IMR-90 (cell line): ENCODE measurements at regions not wholly inside any gene's neighbourhood (a gene's known extent, or its start where the extent isn't known, plus 50 kb on each side); places are given as distances from the start of the nearest gene placed in this dataset.

Experiments used
- ATAC-seq: fragments of 200-7000 bp; cut with Tn5 transposase; 2 replicates; pipeline ENCODE4 v1.9.1; 2020; ENCODE audit warnings: low read depth, mild to moderate bottlenecking, moderate library complexity
- BruUV-seq: library from RNA; stranded (reverse); fragments of 400-500 nt; replicated peaks from 2 replicates; lab custom pipeline; 2021; lab: Mats Ljungman, UMichigan
- CTCF ChIA-PET: fragments of 300-600 bp; formaldehyde crosslinking; extraction: SDS; loops from one replicate; lab custom pipeline; 2021; ENCODE audit warnings: antibody characterized with exemption; lab: Yijun Ruan, JAX
- POLR2A ChIA-PET: fragments of 300-600 bp; sonication (Branson Sonifier 250); formaldehyde crosslinking; loops from one replicate; lab custom pipeline; 2022; ENCODE audit warnings: antibody characterized with exemption; ENCODE audit not compliant: unreplicated experiment; lab: Charles Lee
- DNase-seq: peaks from one replicate; pipeline ENCODE4 v3.0.0; 2013
- H2AFZ ChIP-seq: replicated peaks from 2 replicates; pipeline ENCODE3; 2013; ENCODE audit warnings: low read length, mild to moderate bottlenecking; ENCODE audit not compliant: poor library complexity
- H2AK5ac ChIP-seq: 2 replicates; pipeline ENCODE4 v1.6.1; 2013; ENCODE audit warnings: low read depth, low read length, inconsistent platforms
- H2AK9ac ChIP-seq: replicated peaks from 2 replicates; pipeline ENCODE3; 2013; ENCODE audit warnings: mild to moderate bottlenecking, low read depth, low read length, moderate library complexity; ENCODE audit not compliant: poor library complexity
- H2BK120ac ChIP-seq: 2 replicates; pipeline ENCODE4 v1.6.1; 2013; ENCODE audit warnings: low read depth, low read length, inconsistent platforms
- H2BK15ac ChIP-seq: 3 replicates; pipeline ENCODE4 v1.6.1; 2013; ENCODE audit warnings: low read depth, low read length, inconsistent platforms
- H2BK20ac ChIP-seq: 2 replicates; pipeline ENCODE4 v1.6.1; 2013; ENCODE audit warnings: low read depth, mild to moderate bottlenecking, inconsistent platforms, low read length, moderate library complexity
- H2BK5ac ChIP-seq: 2 replicates; pipeline ENCODE4 v1.6.1; 2013; ENCODE audit warnings: mild to moderate bottlenecking, low read depth, low read length, inconsistent platforms; ENCODE audit not compliant: poor library complexity, severe bottlenecking
- H3K14ac ChIP-seq: replicated peaks from 2 replicates; pipeline ENCODE4 v1.6.1; 2013; ENCODE audit warnings: low read depth, low read length, inconsistent platforms
- H3K18ac ChIP-seq: 2 replicates; pipeline ENCODE4 v1.6.1; 2013; ENCODE audit warnings: low read depth, low read length, control low read depth
- H3K23ac ChIP-seq: 2 replicates; pipeline ENCODE4 v1.6.1; 2013; ENCODE audit warnings: low read depth, low read length, inconsistent platforms
- H3K27ac ChIP-seq: 2 replicates; pipeline ENCODE4 v1.5.1; 2013; ENCODE audit warnings: mild to moderate bottlenecking, control low read depth, low read length; ENCODE audit not compliant: insufficient read depth
- H3K27me3 ChIP-seq: 2 replicates; pipeline ENCODE4 v1.6.1; 2013; ENCODE audit warnings: low read length; ENCODE audit not compliant: control insufficient read depth, insufficient read depth
- H3K36me3 ChIP-seq: 2 replicates; pipeline ENCODE4 v1.6.1; 2013; ENCODE audit warnings: low read length, mixed read lengths; ENCODE audit not compliant: control insufficient read depth, insufficient read depth
- H3K4ac ChIP-seq: 2 replicates; pipeline ENCODE4 v1.6.1; 2013; ENCODE audit warnings: low read depth, low read length, inconsistent platforms
- H3K4me1 ChIP-seq: 2 replicates; pipeline ENCODE4 v1.6.1; 2013; ENCODE audit warnings: low read length, mixed read lengths; ENCODE audit not compliant: control insufficient read depth, insufficient read depth
- H3K4me2 ChIP-seq: 2 replicates; pipeline ENCODE4 v1.6.1; 2013; ENCODE audit warnings: low read depth, mild to moderate bottlenecking, control low read depth, low read length, moderate library complexity
- H3K4me3 ChIP-seq: 2 replicates; pipeline ENCODE4 v1.5.1; 2013; ENCODE audit warnings: low read depth, mild to moderate bottlenecking, control low read depth, low read length, moderate library complexity; ENCODE audit not compliant: insufficient read depth
- H3K56ac ChIP-seq: 2 replicates; pipeline ENCODE4 v1.6.1; 2013; ENCODE audit warnings: low read length, inconsistent platforms; ENCODE audit not compliant: insufficient read depth; ENCODE audit errors: extremely low read depth
- H3K79me1 ChIP-seq, 2 experiments: 2 replicates each; pipeline ENCODE4 v1.6.1; 2013; ENCODE audit warnings: low read length in 2 of 2, inconsistent platforms in 1 of 2, low read depth in 1 of 2
- H3K9ac ChIP-seq: 2 replicates; pipeline ENCODE4 v1.6.1; 2013; ENCODE audit warnings: low read depth, low read length, control low read depth
- H3K9me1 ChIP-seq: 2 replicates; pipeline ENCODE4 v1.6.1; 2013; ENCODE audit warnings: low read length, inconsistent platforms; ENCODE audit not compliant: insufficient read depth
- H3K9me3 ChIP-seq: 2 replicates; pipeline ENCODE4 v1.6.1; 2013; ENCODE audit warnings: low read length; ENCODE audit not compliant: control insufficient read depth, insufficient read depth
- H4K20me1 ChIP-seq: 2 replicates; pipeline ENCODE4 v1.6.1; 2013; ENCODE audit warnings: low read length, inconsistent platforms; ENCODE audit not compliant: insufficient read depth
- H4K5ac ChIP-seq: 2 replicates; pipeline ENCODE4 v1.6.1; 2013; ENCODE audit warnings: mild to moderate bottlenecking, low read depth, low read length, control low read depth
- H4K8ac ChIP-seq, 2 experiments: 2 replicates each; pipeline ENCODE4 v1.6.1; 2013; ENCODE audit warnings: low read depth in 2 of 2, low read length in 2 of 2, control low read depth in 1 of 2, inconsistent platforms in 1 of 2
- H4K91ac ChIP-seq: 2 replicates; pipeline ENCODE4 v1.6.1; 2013; ENCODE audit warnings: low read depth, low read length, inconsistent platforms; ENCODE audit not compliant: insufficient read depth
- MXI1 ChIP-seq: IDR thresholded peaks from 2 replicates; pipeline ENCODE4 v1.6.1; 2012; ENCODE audit warnings: low read depth, mild to moderate bottlenecking, low read length, moderate library complexity, borderline replicate concordance
- NFE2L2 ChIP-seq: fragments of 150-350 bp; IDR thresholded peaks from 2 replicates; pipeline ENCODE4 v1.6.1; 2016; ENCODE audit warnings: low read depth, mild to moderate bottlenecking, low read length
- WGBS, 2 experiments: methylation state at CpG; one replicate each; pipeline versions ENCODE4 v1.1.5 to v1.1.7; 2013; ENCODE audit warnings: missing lambda C conversion rate in 2 of 2; ENCODE audit not compliant: insufficient read length in 1 of 2; ENCODE audit errors: extremely low coverage in 2 of 2; 5-methylcytosine and 5-hydroxymethylcytosine counted together
- dilution Hi-C: fragments of 300-500 bp; cut with HindIII; formaldehyde crosslinking; loops from one replicate; pipeline ENCODE4 v1.14.3; 2018; ENCODE audit warnings: low sequenced_read_pairs; ENCODE audit not compliant: unreplicated experiment
- in situ Hi-C: fragments of 300-500 bp; cut with MboI; formaldehyde crosslinking; loops from 3 replicates; pipeline ENCODE4 v1.14.3; 2019; ENCODE audit warnings: low sequenced_read_pairs, inconsistent platforms, mixed read lengths
- intact Hi-C: fragments of 100-400 bp; cut with micrococcal nuclease; formaldehyde crosslinking; loops from 2 replicates; pipeline ENCODE4 v1.10.0; 2022

GRCh38 chr1:5053744-5054143 lies 399.3 kb downstream of the AJAP1 start:
- Histone ChIP-seq H3K4me2 (no peak overlapping the region), H3K4ac (no peak overlapping the region), H3K4me1 (no peaks in the 10 kb centered on the region), H3K79me1 (no peaks in the 10 kb centered on the region), H2AK5ac (no peak overlapping the region), H4K5ac (no peak overlapping the region), H3K9me1 (no peaks in the 10 kb centered on the region), H2BK20ac (no peak overlapping the region), H3K14ac (no peak overlapping the region), H4K91ac (no peak overlapping the region), H3K4me3 (no peak overlapping the region), H2BK5ac (no peak overlapping the region), H3K9ac (no peak overlapping the region), H3K56ac (no peak overlapping the region), H2BK15ac (no peak overlapping the region), H3K27ac (no peak overlapping the region), H2AK9ac (no peak overlapping the region), H4K8ac (no peak overlapping the region), H3K27me3 (no peaks in the 10 kb centered on the region), H3K23ac (no peak overlapping the region), H3K9me3 (peaks cover 2% of the 10 kb centered on the region; the same call in 1 of the 2 replicates), H2AFZ (no peak overlapping the region), H3K18ac (no peak overlapping the region), H4K20me1 (no peaks in the 10 kb centered on the region), H2BK120ac (no peak overlapping the region), H3K36me3 (no peaks in the 10 kb centered on the region)
- dilution Hi-C loops (no loop called here), in situ Hi-C loops (no loop called here), intact Hi-C loops (no loop called here)
- TF ChIP-seq MXI1 = no peak
- TF ChIP-seq NFE2L2 = no peak
- POLR2A ChIA-PET = no interaction called here
- CTCF ChIA-PET = no interaction called here
- no TSS peak for BruUV-seq
- ATAC-seq (no peak), DNase-seq (no peak)
- WGBS, 2 experiments = no CpG with 5 or more reads among the region's 3 CpGs
